DMS53 treated with DMSO at 0.1 percent for 48 hours (cell line): ENCODE measurements at regions not wholly inside any gene's neighbourhood (a gene's known extent, or its start where the extent isn't known, plus 50 kb on each side); places are given as distances from the start of the nearest gene placed in this dataset.
A peak's percentile ranks its signal among the peaks of the same experiment; 100 is the strongest.

Experiments used
- DNase-seq: peaks from one replicate; lab custom pipeline; 2025; ENCODE audit not compliant: unreplicated experiment; lab: John Stamatoyannopoulos, UW

GRCh38 chr6:134381959-134382358 is 64.0 kb upstream of the SGK1 start:
- DNase-seq: no peak

GRCh38 chr6:134379599-134379998 is 61.7 kb upstream of the SGK1 start:
- DNase-seq: no peak

- DNase-seq: peak; percentile 78
Observed at GRCh38 chr6:134379076-134379475, 61.2 kb upstream of the SGK1 start.

GRCh38 chr6:134378426-134378825 is 60.5 kb upstream of the SGK1 start:
- no peak for DNase-seq

- DNase-seq: no peak
Observed at GRCh38 chr6:134376785-134377184, 58.9 kb upstream of the SGK1 start.

- no peak for DNase-seq
Observed at GRCh38 chr6:134375220-134375580, 57.3 kb upstream of the SGK1 start.

- no peak for DNase-seq
Observed at GRCh38 chr6:134374491-134375219, 56.7 kb upstream of the SGK1 start.

- no peak for DNase-seq
Observed at GRCh38 chr6:134373993-134374392, 56.1 kb upstream of the SGK1 start.

GRCh38 chr6:134373282-134373922 is 55.5 kb upstream of the SGK1 start:
- no peak for DNase-seq

GRCh38 chr6:134372603-134373281 is 54.8 kb upstream of the SGK1 start:
- DNase-seq: no peak

GRCh38 chr6:134368670-134369069 is 50.8 kb upstream of the SGK1 start:
- DNase-seq: no peak
